Smooth muscle cell (in vitro differentiated cells): ENCODE measurements at regions not wholly inside any gene's neighbourhood (a gene's known extent, or its start where the extent isn't known, plus 50 kb on each side); places are given as distances from the start of the nearest gene placed in this dataset.

Experiments used
- DNase-seq: peaks from one replicate; lab custom pipeline; 2025; ENCODE audit not compliant: unreplicated experiment; lab: John Stamatoyannopoulos, UW
- H2AFZ ChIP-seq: fragments of 200-600 bp; sonication (generic); 2 replicates; pipeline ENCODE4 v1.6.0; 2016; ENCODE audit warnings: antibody characterized with exemption, low read depth, mild to moderate bottlenecking
- H3F3A ChIP-seq: fragments of 200-600 bp; sonication (generic); 2 replicates; pipeline ENCODE4 v1.6.0; 2017; ENCODE audit warnings: antibody characterized with exemption, low read depth
- H3K27ac ChIP-seq: fragments of 200-600 bp; sonication (generic); 2 replicates; pipeline ENCODE4 v1.5.1; 2016; ENCODE audit warnings: low read depth, mild to moderate bottlenecking
- H3K27me3 ChIP-seq: fragments of 200-600 bp; sonication (generic); 2 replicates; pipeline ENCODE4 v1.6.1; 2016; ENCODE audit warnings: low read depth, mild to moderate bottlenecking
- H3K36me3 ChIP-seq: fragments of 200-600 bp; sonication (generic); 2 replicates; pipeline ENCODE4 v1.5.1; 2016; ENCODE audit warnings: low read depth
- H3K4me1 ChIP-seq: fragments of 200-600 bp; sonication (generic); 2 replicates; pipeline ENCODE4 v1.5.1; 2016; ENCODE audit warnings: low read depth
- H3K4me2 ChIP-seq: fragments of 200-600 bp; sonication (generic); 2 replicates; pipeline ENCODE4 v1.6.0; 2016; ENCODE audit warnings: mild to moderate bottlenecking
- H3K4me3 ChIP-seq: fragments of 200-600 bp; sonication (generic); 2 replicates; pipeline ENCODE4 v1.5.1; 2016; ENCODE audit warnings: mild to moderate bottlenecking
- H3K79me2 ChIP-seq: fragments of 200-600 bp; sonication (generic); 2 replicates; pipeline ENCODE4 v1.6.0; 2016; ENCODE audit warnings: low read depth, mild to moderate bottlenecking
- H3K9ac ChIP-seq: fragments of 200-600 bp; sonication (generic); 2 replicates; pipeline ENCODE4 v1.6.0; 2016; ENCODE audit warnings: low read depth
- H3K9me3 ChIP-seq: fragments of 200-600 bp; sonication (generic); replicated peaks from 2 replicates; pipeline ENCODE4 v1.5.1; 2016; ENCODE audit warnings: low read depth
- H4K20me1 ChIP-seq: fragments of 200-600 bp; sonication (generic); 2 replicates; pipeline ENCODE4 v1.6.0; 2016; ENCODE audit warnings: low read depth
- CTCF ChIP-seq: fragments of 200-600 bp; sonication (generic); IDR thresholded peaks from 2 replicates; pipeline ENCODE4 v1.5.1; 2017; ENCODE audit warnings: borderline replicate concordance, mild to moderate bottlenecking, antibody characterized with exemption; ENCODE audit not compliant: insufficient read depth, poor library complexity, severe bottlenecking
- WGBS: methylation state at CpG from one replicate; pipeline ENCODE4 v1.1.7; 2016; ENCODE audit warnings: low lambda C conversion rate; 5-methylcytosine and 5-hydroxymethylcytosine counted together

GRCh38 chr2:155026651-155027174, 328.2 kb downstream of the KCNJ3 start:
- no peak for DNase-seq
- no peaks in the 10 kb centered on the region for H3K9me3 ChIP-seq
- no peak for TF ChIP-seq CTCF
- no peak overlapping the region for H3K4me3 ChIP-seq
- no peak overlapping the region for H3K27ac ChIP-seq
- H3K36me3 ChIP-seq = no peaks in the 10 kb centered on the region
- no peak overlapping the region for H2AFZ ChIP-seq
- H3K9ac ChIP-seq = no peak overlapping the region
- no peaks in the 10 kb centered on the region for H3K4me1 ChIP-seq
- WGBS = 89% methylated on average over 1 of the region's 1 CpG
- H3K27me3 ChIP-seq = no peaks in the 10 kb centered on the region
- H3K79me2 ChIP-seq = no peaks in the 10 kb centered on the region
- H3F3A ChIP-seq = no peaks in the 10 kb centered on the region
- no peaks in the 10 kb centered on the region for H4K20me1 ChIP-seq
- H3K4me2 ChIP-seq = no peak overlapping the region

GRCh38 chr2:155023674-155024073, 325.2 kb downstream of the KCNJ3 start:
- Histone ChIP-seq H3K4me3 (no peak overlapping the region), H3K36me3 (no peaks in the 10 kb centered on the region), H3F3A (no peaks in the 10 kb centered on the region), H3K9me3 (no peaks in the 10 kb centered on the region), H3K9ac (no peak overlapping the region), H3K27ac (no peak overlapping the region), H3K79me2 (no peaks in the 10 kb centered on the region), H3K27me3 (no peaks in the 10 kb centered on the region), H2AFZ (no peak overlapping the region), H3K4me1 (no peaks in the 10 kb centered on the region), H4K20me1 (no peaks in the 10 kb centered on the region), H3K4me2 (no peak overlapping the region)
- 67% methylated on average over 1 of the region's 1 CpG for WGBS
- DNase-seq = no peak
- no peak for TF ChIP-seq CTCF

- H3K27me3 ChIP-seq = no peaks in the 10 kb centered on the region
- H3K36me3 ChIP-seq = no peaks in the 10 kb centered on the region
- H3K27ac ChIP-seq = no peak overlapping the region
- H3K9ac ChIP-seq = no peak overlapping the region
- H3K4me2 ChIP-seq = no peak overlapping the region
- no peak overlapping the region for H2AFZ ChIP-seq
- H4K20me1 ChIP-seq = no peaks in the 10 kb centered on the region
- H3K9me3 ChIP-seq = no peaks in the 10 kb centered on the region
- no peaks in the 10 kb centered on the region for H3F3A ChIP-seq
- no peak overlapping the region for H3K4me3 ChIP-seq
- no peaks in the 10 kb centered on the region for H3K79me2 ChIP-seq
- H3K4me1 ChIP-seq = no peaks in the 10 kb centered on the region
- no peak for DNase-seq
- TF ChIP-seq CTCF = no peak
Measured at GRCh38 chr2:155022531-155022930, 324.0 kb downstream of the KCNJ3 start.

GRCh38 chr2:155021618-155022017, 323.1 kb downstream of the KCNJ3 start:
- Histone ChIP-seq H3K9me3 (no peaks in the 10 kb centered on the region), H3K4me1 (no peaks in the 10 kb centered on the region), H3K4me2 (no peak overlapping the region), H3K79me2 (no peaks in the 10 kb centered on the region), H4K20me1 (no peaks in the 10 kb centered on the region), H2AFZ (no peak overlapping the region), H3K9ac (no peak overlapping the region), H3K27me3 (no peaks in the 10 kb centered on the region), H3K27ac (no peak overlapping the region), H3K4me3 (no peak overlapping the region), H3F3A (no peaks in the 10 kb centered on the region), H3K36me3 (no peaks in the 10 kb centered on the region)
- 90% methylated on average over 1 of the region's 1 CpG for WGBS
- no peak for TF ChIP-seq CTCF
- no peak for DNase-seq
